WTC11 (cell line): ENCODE measurements at regions not wholly inside any gene's neighbourhood (a gene's known extent, or its start where the extent isn't known, plus 50 kb on each side); places are given as distances from the start of the nearest gene placed in this dataset.

Experiments used
- ATAC-seq: fragments of 200-7000 bp; cut with Tn5 transposase; 2 replicates; pipeline ENCODE4 v1.10.0; 2021; ENCODE audit warnings: mild to moderate bottlenecking, moderate library complexity
- CTCF ChIA-PET: fragments of 300-600 bp; sonication (Branson Sonifier 250); formaldehyde crosslinking; loops from one replicate; lab custom pipeline; 2021; ENCODE audit warnings: antibody characterized with exemption; lab: Charles Lee
- POLR2A ChIA-PET: fragments of 350-600 bp; sonication (Branson Sonifier 250); formaldehyde crosslinking; loops from one replicate; lab custom pipeline; 2021; ENCODE audit warnings: antibody characterized with exemption; lab: Charles Lee
- DNase-seq: peaks from one replicate; pipeline ENCODE4 v3.0.0; 2021; ENCODE audit warnings: low spot score
- H3K27ac Mint-ChIP-seq: 2 replicates; pipeline ENCODE4 v1.8.0; 2021; ENCODE audit warnings: mixed read lengths
- H3K27me3 Mint-ChIP-seq: 2 replicates; pipeline ENCODE4 v1.8.0; 2021; ENCODE audit warnings: low read depth, mild to moderate bottlenecking, moderate library complexity, mixed read lengths
- H3K36me3 Mint-ChIP-seq: 2 replicates; pipeline ENCODE4 v1.8.0; 2021; ENCODE audit warnings: mixed read lengths
- H3K4me1 Mint-ChIP-seq: 2 replicates; pipeline ENCODE4 v1.8.0; 2022; ENCODE audit warnings: mixed read lengths
- H3K4me3 Mint-ChIP-seq: 2 replicates; pipeline ENCODE4 v1.8.0; 2021; ENCODE audit warnings: mild to moderate bottlenecking, moderate library complexity, mixed read lengths
- H3K9me3 Mint-ChIP-seq: 2 replicates; pipeline ENCODE4 v1.8.0; 2021; ENCODE audit warnings: mixed read lengths
- CREB1 ChIP-seq: sonication (generic); formaldehyde crosslinking; IDR thresholded peaks from 2 replicates; pipeline ENCODE4 v1.8.0; 2023; ENCODE audit warnings: mild to moderate bottlenecking, missing genetic modification reagents
- CREM ChIP-seq: sonication (generic); formaldehyde crosslinking; IDR thresholded peaks from 2 replicates; pipeline ENCODE4 v1.8.1; 2022; ENCODE audit warnings: mild to moderate bottlenecking, missing genetic modification reagents, moderate library complexity
- CTCF ChIP-seq: fragments of 200-600 bp; IDR thresholded peaks from 2 replicates; pipeline ENCODE4 v1.8.0; 2022; ENCODE audit warnings: antibody characterized with exemption
- E2F4 ChIP-seq: sonication (generic); formaldehyde crosslinking; IDR thresholded peaks from 2 replicates; pipeline ENCODE4 v1.8.1; 2022; ENCODE audit warnings: low read depth, mild to moderate bottlenecking, moderate library complexity, missing genetic modification reagents, borderline replicate concordance
- E2F5 ChIP-seq: sonication (generic); formaldehyde crosslinking; IDR thresholded peaks from 2 replicates; pipeline ENCODE4 v1.8.1; 2022; ENCODE audit warnings: mild to moderate bottlenecking, moderate library complexity, missing genetic modification reagents
- EMX1 ChIP-seq: fragments of 250-450 bp; sonication (Bioruptor Pico); IDR thresholded peaks from 2 replicates; pipeline ENCODE4 v1.8.0; 2021; ENCODE audit warnings: mild to moderate bottlenecking
- FOXJ3 ChIP-seq: sonication (generic); formaldehyde crosslinking; IDR thresholded peaks from 2 replicates; pipeline ENCODE4 v1.9.0; 2021; ENCODE audit warnings: missing genetic modification reagents, mild to moderate bottlenecking, borderline replicate concordance
- MXD4 ChIP-seq: fragments of 250-450 bp; sonication (Bioruptor Pico); IDR thresholded peaks from 2 replicates; pipeline ENCODE4 v1.8.0; 2021; ENCODE audit warnings: mild to moderate bottlenecking, moderate library complexity, borderline replicate concordance
- NR1H2 ChIP-seq: sonication (generic); formaldehyde crosslinking; IDR thresholded peaks from 2 replicates; pipeline ENCODE4 v1.9.0; 2021; ENCODE audit warnings: mild to moderate bottlenecking, moderate library complexity, missing genetic modification reagents
- SP1 ChIP-seq: sonication (generic); formaldehyde crosslinking; conservative IDR thresholded peaks from 2 replicates; pipeline ENCODE4 v1.8.1; 2022; ENCODE audit warnings: missing genetic modification reagents
- USF2 ChIP-seq: sonication (generic); formaldehyde crosslinking; IDR thresholded peaks from 2 replicates; pipeline ENCODE4 v1.8.1; 2023; ENCODE audit warnings: mild to moderate bottlenecking, missing genetic modification reagents, moderate library complexity
- ZNF219 ChIP-seq: sonication (generic); formaldehyde crosslinking; IDR thresholded peaks from 2 replicates; pipeline ENCODE4 v1.8.0; 2023; ENCODE audit warnings: missing genetic modification reagents, mild to moderate bottlenecking, borderline replicate concordance
- ZNF396 ChIP-seq: fragments of 250-450 bp; sonication (Bioruptor Pico); IDR thresholded peaks from 2 replicates; pipeline ENCODE4 v1.8.0; 2021; ENCODE audit warnings: mild to moderate bottlenecking, moderate library complexity, borderline replicate concordance
- ZNF416 ChIP-seq: fragments of 250-450 bp; sonication (Bioruptor Pico); IDR thresholded peaks from 2 replicates; pipeline ENCODE4 v1.9.0; 2021; ENCODE audit warnings: mild to moderate bottlenecking, inconsistent platforms
- ZNF512 ChIP-seq: sonication (generic); formaldehyde crosslinking; IDR thresholded peaks from 2 replicates; pipeline ENCODE4 v1.8.1; 2022; ENCODE audit warnings: missing genetic modification reagents, borderline replicate concordance
- TF ChIP-seq, protein P1 (sequence below): sonication (generic); formaldehyde crosslinking; IDR thresholded peaks from 2 replicates; pipeline ENCODE4 v1.8.1; 2023; ENCODE audit warnings: mild to moderate bottlenecking, missing genetic modification reagents
- TF ChIP-seq, protein P2 (sequence below): sonication (generic); formaldehyde crosslinking; IDR thresholded peaks from 2 replicates; pipeline ENCODE4 v1.8.1; 2023; ENCODE audit warnings: mild to moderate bottlenecking, moderate library complexity, missing genetic modification reagents
- TF ChIP-seq, protein P3 (sequence below): sonication (generic); formaldehyde crosslinking; IDR thresholded peaks from 2 replicates; pipeline ENCODE4 v1.8.0; 2022; ENCODE audit warnings: mild to moderate bottlenecking, missing genetic modification reagents
- TF ChIP-seq, protein P4 (sequence below): fragments of 250-450 bp; sonication (Bioruptor Pico); IDR thresholded peaks from 2 replicates; pipeline ENCODE4 v1.9.0; 2021; ENCODE audit warnings: mild to moderate bottlenecking, borderline replicate concordance

- Mint-ChIP-seq H3K36me3 (no peaks in the 10 kb centered on the region), H3K9me3 (peaks cover 4% of the 10 kb centered on the region), H3K4me3 (no peak overlapping the region), H3K4me1 (no peaks in the 10 kb centered on the region), H3K27ac (no peak overlapping the region), H3K27me3 (no peaks in the 10 kb centered on the region)
- DNase-seq (no peak), ATAC-seq (no peak)
- ChIA-PET POLR2A (no interaction called here), CTCF (interaction anchor here (1.7 kb wide), 1 partner anchor 17 kb away, joined by 9 read pairs; no protein-coding TSS in a partner anchor)
- TF ChIP-seq ZNF396 (CRISPR knock-in tag): no peak
- TF ChIP-seq SP1: no peak
- no peak for TF ChIP-seq CREM (CRISPR knock-in tag)
- TF ChIP-seq, protein P1, sequence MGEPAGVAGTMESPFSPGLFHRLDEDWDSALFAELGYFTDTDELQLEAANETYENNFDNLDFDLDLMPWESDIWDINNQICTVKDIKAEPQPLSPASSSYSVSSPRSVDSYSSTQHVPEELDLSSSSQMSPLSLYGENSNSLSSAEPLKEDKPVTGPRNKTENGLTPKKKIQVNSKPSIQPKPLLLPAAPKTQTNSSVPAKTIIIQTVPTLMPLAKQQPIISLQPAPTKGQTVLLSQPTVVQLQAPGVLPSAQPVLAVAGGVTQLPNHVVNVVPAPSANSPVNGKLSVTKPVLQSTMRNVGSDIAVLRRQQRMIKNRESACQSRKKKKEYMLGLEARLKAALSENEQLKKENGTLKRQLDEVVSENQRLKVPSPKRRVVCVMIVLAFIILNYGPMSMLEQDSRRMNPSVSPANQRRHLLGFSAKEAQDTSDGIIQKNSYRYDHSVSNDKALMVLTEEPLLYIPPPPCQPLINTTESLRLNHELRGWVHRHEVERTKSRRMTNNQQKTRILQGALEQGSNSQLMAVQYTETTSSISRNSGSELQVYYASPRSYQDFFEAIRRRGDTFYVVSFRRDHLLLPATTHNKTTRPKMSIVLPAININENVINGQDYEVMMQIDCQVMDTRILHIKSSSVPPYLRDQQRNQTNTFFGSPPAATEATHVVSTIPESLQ: no peak
These were observed 193.4 kb upstream of the NUDT12 start for GRCh38 chr5:103755974-103756373.

DNA sequence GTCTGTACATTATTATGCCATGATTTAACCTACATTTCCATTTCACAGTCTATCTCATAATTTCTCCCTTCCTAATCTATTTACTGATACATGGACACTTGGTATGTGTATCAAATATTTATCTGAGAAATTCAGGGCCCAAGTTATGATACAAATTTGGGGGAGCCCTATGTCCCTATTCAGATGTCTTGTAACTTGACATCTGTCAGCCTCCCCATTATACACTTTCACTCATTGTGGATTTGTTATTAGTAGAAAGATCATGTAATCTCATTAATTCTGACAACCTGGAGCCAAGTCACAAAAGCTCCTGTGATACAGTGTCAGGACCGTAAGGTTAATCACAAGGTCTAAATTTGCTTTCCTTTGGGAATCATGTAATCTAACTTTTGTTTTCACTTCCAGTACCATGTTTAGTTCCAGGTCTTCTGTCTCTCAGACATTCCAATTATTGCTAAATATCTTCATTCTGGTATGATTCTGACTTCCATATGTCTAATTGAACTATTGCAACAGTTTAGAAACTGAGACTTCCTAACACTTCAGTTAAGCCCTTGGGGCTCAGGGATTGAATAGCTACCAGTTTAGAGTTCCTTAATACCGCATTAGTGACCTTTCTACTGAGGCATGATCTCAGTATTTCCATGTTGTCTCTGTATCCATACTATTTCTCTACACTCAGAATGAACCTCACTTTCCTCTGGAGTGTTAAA lies 182.9 kb upstream of the NUDT12 start:
- H3K36me3 Mint-ChIP-seq: no peaks in the 10 kb centered on the region
- no peak for DNase-seq
- ChIA-PET CTCF (no interaction called here), POLR2A (no interaction called here)
- H3K4me1 Mint-ChIP-seq: no peaks in the 10 kb centered on the region
- ATAC-seq: no peak
- no peak overlapping the region for H3K27ac Mint-ChIP-seq
- H3K9me3 Mint-ChIP-seq: no peaks in the 10 kb centered on the region
- no peaks in the 10 kb centered on the region for H3K27me3 Mint-ChIP-seq
- no peak overlapping the region for H3K4me3 Mint-ChIP-seq
- TF ChIP-seq ZNF219 (CRISPR knock-in tag) (no peak), CREB1 (CRISPR knock-in tag) (no peak), ZNF512 (CRISPR knock-in tag) (no peak), FOXJ3 (CRISPR knock-in tag) (no peak), NR1H2 (no peak), ZNF416 (CRISPR knock-in tag) (no peak), E2F5 (no peak), E2F4 (CRISPR knock-in tag) (no peak), USF2 (CRISPR knock-in tag) (no peak), MXD4 (no peak), CTCF (no peak), EMX1 (CRISPR knock-in tag) (no peak)
- TF ChIP-seq, protein P2, sequence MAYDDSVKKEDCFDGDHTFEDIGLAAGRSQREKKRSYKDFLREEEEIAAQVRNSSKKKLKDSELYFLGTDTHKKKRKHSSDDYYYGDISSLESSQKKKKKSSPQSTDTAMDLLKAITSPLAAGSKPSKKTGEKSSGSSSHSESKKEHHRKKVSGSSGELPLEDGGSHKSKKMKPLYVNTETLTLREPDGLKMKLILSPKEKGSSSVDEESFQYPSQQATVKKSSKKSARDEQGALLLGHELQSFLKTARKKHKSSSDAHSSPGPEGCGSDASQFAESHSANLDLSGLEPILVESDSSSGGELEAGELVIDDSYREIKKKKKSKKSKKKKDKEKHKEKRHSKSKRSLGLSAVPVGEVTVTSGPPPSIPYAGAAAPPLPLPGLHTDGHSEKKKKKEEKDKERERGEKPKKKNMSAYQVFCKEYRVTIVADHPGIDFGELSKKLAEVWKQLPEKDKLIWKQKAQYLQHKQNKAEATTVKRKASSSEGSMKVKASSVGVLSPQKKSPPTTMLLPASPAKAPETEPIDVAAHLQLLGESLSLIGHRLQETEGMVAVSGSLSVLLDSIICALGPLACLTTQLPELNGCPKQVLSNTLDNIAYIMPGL (CRISPR knock-in tag): no peak
- TF ChIP-seq, protein P3, sequence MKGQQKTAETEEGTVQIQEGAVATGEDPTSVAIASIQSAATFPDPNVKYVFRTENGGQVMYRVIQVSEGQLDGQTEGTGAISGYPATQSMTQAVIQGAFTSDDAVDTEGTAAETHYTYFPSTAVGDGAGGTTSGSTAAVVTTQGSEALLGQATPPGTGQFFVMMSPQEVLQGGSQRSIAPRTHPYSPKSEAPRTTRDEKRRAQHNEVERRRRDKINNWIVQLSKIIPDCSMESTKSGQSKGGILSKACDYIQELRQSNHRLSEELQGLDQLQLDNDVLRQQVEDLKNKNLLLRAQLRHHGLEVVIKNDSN: no peak
- TF ChIP-seq, protein P4, sequence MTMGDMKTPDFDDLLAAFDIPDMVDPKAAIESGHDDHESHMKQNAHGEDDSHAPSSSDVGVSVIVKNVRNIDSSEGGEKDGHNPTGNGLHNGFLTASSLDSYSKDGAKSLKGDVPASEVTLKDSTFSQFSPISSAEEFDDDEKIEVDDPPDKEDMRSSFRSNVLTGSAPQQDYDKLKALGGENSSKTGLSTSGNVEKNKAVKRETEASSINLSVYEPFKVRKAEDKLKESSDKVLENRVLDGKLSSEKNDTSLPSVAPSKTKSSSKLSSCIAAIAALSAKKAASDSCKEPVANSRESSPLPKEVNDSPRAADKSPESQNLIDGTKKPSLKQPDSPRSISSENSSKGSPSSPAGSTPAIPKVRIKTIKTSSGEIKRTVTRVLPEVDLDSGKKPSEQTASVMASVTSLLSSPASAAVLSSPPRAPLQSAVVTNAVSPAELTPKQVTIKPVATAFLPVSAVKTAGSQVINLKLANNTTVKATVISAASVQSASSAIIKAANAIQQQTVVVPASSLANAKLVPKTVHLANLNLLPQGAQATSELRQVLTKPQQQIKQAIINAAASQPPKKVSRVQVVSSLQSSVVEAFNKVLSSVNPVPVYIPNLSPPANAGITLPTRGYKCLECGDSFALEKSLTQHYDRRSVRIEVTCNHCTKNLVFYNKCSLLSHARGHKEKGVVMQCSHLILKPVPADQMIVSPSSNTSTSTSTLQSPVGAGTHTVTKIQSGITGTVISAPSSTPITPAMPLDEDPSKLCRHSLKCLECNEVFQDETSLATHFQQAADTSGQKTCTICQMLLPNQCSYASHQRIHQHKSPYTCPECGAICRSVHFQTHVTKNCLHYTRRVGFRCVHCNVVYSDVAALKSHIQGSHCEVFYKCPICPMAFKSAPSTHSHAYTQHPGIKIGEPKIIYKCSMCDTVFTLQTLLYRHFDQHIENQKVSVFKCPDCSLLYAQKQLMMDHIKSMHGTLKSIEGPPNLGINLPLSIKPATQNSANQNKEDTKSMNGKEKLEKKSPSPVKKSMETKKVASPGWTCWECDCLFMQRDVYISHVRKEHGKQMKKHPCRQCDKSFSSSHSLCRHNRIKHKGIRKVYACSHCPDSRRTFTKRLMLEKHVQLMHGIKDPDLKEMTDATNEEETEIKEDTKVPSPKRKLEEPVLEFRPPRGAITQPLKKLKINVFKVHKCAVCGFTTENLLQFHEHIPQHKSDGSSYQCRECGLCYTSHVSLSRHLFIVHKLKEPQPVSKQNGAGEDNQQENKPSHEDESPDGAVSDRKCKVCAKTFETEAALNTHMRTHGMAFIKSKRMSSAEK: no peak
